Inflammatory macrophage (primary cell): ENCODE measurements at regions not wholly inside any gene's neighbourhood (a gene's known extent, or its start where the extent isn't known, plus 50 kb on each side); places are given as distances from the start of the nearest gene placed in this dataset.
"Not testable (repeated sequence)": the region's sequence is repeated elsewhere in the genome, so short reads cannot be mapped to it uniquely, and the experiment has no call there.

Source experiments
- DNase-seq, 2 donors: peaks; one replicate each; pipeline ENCODE4 v3.0.0-alpha.2; 2020 to 2022

- no peak for DNase-seq
These were observed 266.1 kb upstream of the MEX3C start for GRCh38 chr18:51463483-51464136.

GRCh38 chr18:51478908-51479307 lies 281.4 kb upstream of the MEX3C start:
- DNase-seq: no peak

GRCh38 chr18:51479736-51480135 lies 282.3 kb upstream of the MEX3C start:
- no peak for DNase-seq

GRCh38 chr18:51480407-51481261 lies 283.2 kb upstream of the MEX3C start:
- DNase-seq: no peak

- DNase-seq: no peak
These were observed 289.4 kb upstream of the MEX3C start for GRCh38 chr18:51486735-51487366.

GRCh38 chr18:51490417-51490816 lies 292.9 kb upstream of the MEX3C start:
- DNase-seq: no peak

GRCh38 chr18:51490860-51491259 lies 293.4 kb upstream of the MEX3C start:
- DNase-seq: no peak

- DNase-seq: no peak
These were observed 294.3 kb upstream of the MEX3C start for GRCh38 chr18:51491678-51492372.

- no peak for DNase-seq
These were observed 300.8 kb upstream of the MEX3C start for GRCh38 chr18:51498085-51498855.

GRCh38 chr18:51503351-51503750 lies 305.9 kb upstream of the MEX3C start:
- no peak for DNase-seq

- DNase-seq: no peak
These were observed 309.3 kb upstream of the MEX3C start for GRCh38 chr18:51506811-51507210.

- not testable (repeated sequence) for DNase-seq
These were observed 310.9 kb upstream of the MEX3C start for GRCh38 chr18:51508410-51508809.

- no peak for DNase-seq
These were observed 312.5 kb upstream of the MEX3C start for GRCh38 chr18:51510020-51510419.

- DNase-seq: no peak
These were observed 316.0 kb upstream of the MEX3C start for GRCh38 chr18:51513517-51513916.

GRCh38 chr18:51514128-51514527 lies 316.6 kb upstream of the MEX3C start:
- DNase-seq: no peak

GRCh38 chr18:51516478-51517038 lies 319.1 kb upstream of the MEX3C start:
- no peak for DNase-seq

GRCh38 chr18:51519571-51519970 lies 322.1 kb upstream of the MEX3C start:
- DNase-seq: no peak

GRCh38 chr18:51520676-51521180 lies 323.2 kb upstream of the MEX3C start:
- no peak for DNase-seq

GRCh38 chr18:51522338-51522737 lies 324.9 kb upstream of the MEX3C start:
- no peak for DNase-seq

- no peak for DNase-seq
These were observed 325.3 kb upstream of the MEX3C start for GRCh38 chr18:51522821-51523220.

GRCh38 chr18:51523671-51524070 lies 326.2 kb upstream of the MEX3C start:
- DNase-seq: no peak
